ENCODE measurements at regions not wholly inside any gene's neighbourhood (a gene's known extent, or its start where the extent isn't known, plus 50 kb on each side); places are given as distances from the start of the nearest gene placed in this dataset.

- Histone ChIP-seq H3K9me3 (ENCODE audit: control insufficient read depth in 1 of 2, low read length in 2 of 2) (no peaks in the 10 kb centered on the region), H3K27me3 (ENCODE audit: low read depth, low read length) (no peaks in the 10 kb centered on the region), H3K27ac (ENCODE audit: low read length) (no peak overlapping the region), H3K4me3 (ENCODE audit: low read depth in 1 of 2, low read length in 2 of 2) (no peak overlapping the region), H3K4me1 (ENCODE audit: control insufficient read depth in 1 of 2, insufficient read depth in 2 of 2, low read length in 2 of 2) (peaks cover 0 to 11% of the 10 kb centered on the region in 2 donors), H3K36me3 (ENCODE audit: control insufficient read depth in 1 of 2, insufficient read depth in 2 of 2, low read length in 2 of 2) (no peaks in the 10 kb centered on the region)
Observed at GRCh38 chr9:87158765-87159164, 211.5 kb upstream of the GAS1 start.

DNA sequence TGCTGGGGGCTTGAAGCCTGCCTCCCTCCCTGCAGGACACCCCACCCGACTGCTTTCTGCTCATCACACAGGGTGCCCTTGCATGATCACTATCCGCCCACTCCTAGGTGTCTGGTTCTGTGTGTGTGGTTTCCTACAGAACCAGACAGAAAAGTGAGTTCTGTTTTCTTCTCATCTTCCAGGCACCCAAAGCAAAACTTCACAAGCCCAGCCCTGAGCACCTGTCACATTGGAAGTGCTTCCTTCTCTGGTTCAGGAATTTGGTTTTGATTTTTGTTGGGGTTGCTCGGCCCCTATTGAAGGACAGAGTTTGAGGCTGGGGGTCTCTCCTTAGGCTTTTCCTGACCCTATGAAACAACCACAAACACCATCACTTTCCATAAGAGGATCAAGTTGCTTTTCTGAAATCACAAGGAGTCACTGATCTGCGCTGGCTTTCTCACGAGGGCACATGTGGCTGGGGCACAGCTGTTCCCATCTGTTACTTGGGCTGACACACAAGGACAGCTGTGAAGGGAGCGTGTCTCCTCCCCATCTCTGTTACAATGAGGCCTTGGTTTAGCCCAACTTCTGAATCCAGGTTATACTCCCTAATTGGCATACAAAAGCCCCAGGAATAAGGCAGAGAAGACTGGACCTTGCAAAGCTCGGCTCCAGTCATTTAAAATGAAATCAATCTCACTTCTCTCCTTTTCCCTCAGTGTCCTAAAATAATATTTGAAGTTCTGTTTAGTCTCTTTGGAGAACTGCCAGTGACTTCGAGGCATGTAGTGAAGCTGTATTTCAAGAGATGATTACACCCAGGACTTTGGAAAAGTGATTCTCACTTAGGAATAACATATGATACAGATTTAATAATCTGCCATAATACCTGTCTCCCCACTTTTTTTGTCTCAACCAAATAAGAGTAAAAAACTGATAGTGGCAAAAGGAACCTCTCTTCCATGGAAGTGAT lies 213.1 kb upstream of the GAS1 start:
- Histone ChIP-seq H3K27ac (ENCODE audit: low read length) (no peak overlapping the region), H3K4me1 (ENCODE audit: control insufficient read depth in 1 of 2, insufficient read depth in 2 of 2, low read length in 2 of 2) (peaks cover 0 to 11% of the 10 kb centered on the region in 2 donors), H3K9me3 (ENCODE audit: control insufficient read depth in 1 of 2, low read length in 2 of 2) (no peaks in the 10 kb centered on the region), H3K4me3 (ENCODE audit: low read depth in 1 of 2, low read length in 2 of 2) (no peak overlapping the region), H3K36me3 (ENCODE audit: control insufficient read depth in 1 of 2, insufficient read depth in 2 of 2, low read length in 2 of 2) (no peaks in the 10 kb centered on the region), H3K27me3 (ENCODE audit: low read depth, low read length) (no peaks in the 10 kb centered on the region)

DNA sequence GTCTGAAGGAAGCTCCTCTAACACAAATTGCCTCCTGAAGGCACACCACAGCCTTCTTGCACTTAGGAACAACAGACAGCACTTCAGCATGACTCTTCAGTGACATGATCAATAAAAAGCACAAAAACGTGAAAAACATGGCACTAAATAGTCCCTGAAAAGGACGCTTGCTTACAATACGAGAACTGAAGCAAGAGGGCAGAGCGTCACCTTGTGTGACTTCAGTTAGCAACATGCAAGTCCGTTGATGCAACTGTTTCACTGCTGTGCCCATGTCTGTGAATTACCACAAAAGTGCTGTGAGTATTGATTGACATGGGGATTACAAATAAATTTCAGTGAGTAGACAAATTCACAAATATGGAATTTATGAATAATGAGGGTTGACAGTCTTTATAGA lies 219.9 kb upstream of the GAS1 start:
- no peak overlapping the region for H3K27ac ChIP-seq (ENCODE audit: low read length)
- no peaks in the 10 kb centered on the region for H3K4me1 ChIP-seq (ENCODE audit: control insufficient read depth in 1 of 2, insufficient read depth in 2 of 2, low read length in 2 of 2)
- H3K36me3 ChIP-seq (ENCODE audit: control insufficient read depth in 1 of 2, insufficient read depth in 2 of 2, low read length in 2 of 2), result no peaks in the 10 kb centered on the region
- H3K27me3 ChIP-seq (ENCODE audit: low read depth, low read length), result no peaks in the 10 kb centered on the region
- H3K9me3 ChIP-seq (ENCODE audit: control insufficient read depth in 1 of 2, low read length in 2 of 2), result no peaks in the 10 kb centered on the region
- no peak overlapping the region for H3K4me3 ChIP-seq (ENCODE audit: low read depth in 1 of 2, low read length in 2 of 2)

- H3K4me3 ChIP-seq (ENCODE audit: low read depth in 1 of 2, low read length in 2 of 2), result no peak overlapping the region
- no peak overlapping the region for H3K27ac ChIP-seq (ENCODE audit: low read length)
- H3K9me3 ChIP-seq (ENCODE audit: control insufficient read depth in 1 of 2, low read length in 2 of 2), result no peaks in the 10 kb centered on the region
- H3K27me3 ChIP-seq (ENCODE audit: low read depth, low read length), result no peaks in the 10 kb centered on the region
- H3K36me3 ChIP-seq (ENCODE audit: control insufficient read depth in 1 of 2, insufficient read depth in 2 of 2, low read length in 2 of 2), result no peaks in the 10 kb centered on the region
- no peaks in the 10 kb centered on the region for H3K4me1 ChIP-seq (ENCODE audit: control insufficient read depth in 1 of 2, insufficient read depth in 2 of 2, low read length in 2 of 2)
Observed at GRCh38 chr9:87167582-87167981, 220.3 kb upstream of the GAS1 start.

DNA sequence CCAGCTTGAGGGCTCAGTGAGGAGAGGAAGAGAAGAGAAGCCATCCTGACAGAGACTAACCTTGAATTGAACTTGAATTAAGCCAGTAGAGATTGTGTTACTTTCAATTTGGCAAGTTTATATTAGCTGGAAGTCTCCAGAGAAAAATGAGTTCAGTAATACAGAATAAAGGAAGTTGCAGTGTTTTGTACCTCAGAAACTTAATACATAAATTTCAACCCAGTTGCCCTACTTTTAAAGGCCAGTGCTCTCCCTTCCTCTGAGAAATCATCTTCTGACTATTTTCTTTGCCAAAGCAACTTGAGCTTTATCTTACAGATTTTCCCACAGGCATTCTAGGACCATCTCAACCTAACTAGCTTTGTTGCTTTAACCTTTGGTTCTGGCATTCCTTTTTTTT lies 231.0 kb upstream of the GAS1 start:
- H3K9me3 ChIP-seq (ENCODE audit: control insufficient read depth in 1 of 2, low read length in 2 of 2), result no peaks in the 10 kb centered on the region

GRCh38 chr9:87179553-87180340 lies 232.4 kb upstream of the GAS1 start:
- Histone ChIP-seq H3K4me3 (ENCODE audit: low read depth in 1 of 2, low read length in 2 of 2) (no peak overlapping the region), H3K9me3 (ENCODE audit: control insufficient read depth in 1 of 2, low read length in 2 of 2) (no peaks in the 10 kb centered on the region), H3K36me3 (ENCODE audit: control insufficient read depth in 1 of 2, insufficient read depth in 2 of 2, low read length in 2 of 2) (no peaks in the 10 kb centered on the region), H3K27me3 (ENCODE audit: low read depth, low read length) (no peaks in the 10 kb centered on the region), H3K27ac (ENCODE audit: low read length) (no peak overlapping the region), H3K4me1 (ENCODE audit: control insufficient read depth in 1 of 2, insufficient read depth in 2 of 2, low read length in 2 of 2) (peaks cover 0 to 3% of the 10 kb centered on the region in 2 donors)

More for the DNA sequence above, 231.0 kb upstream of the GAS1 start:
- Histone ChIP-seq H3K27me3 (ENCODE audit: low read depth, low read length) (no peaks in the 10 kb centered on the region), H3K36me3 (ENCODE audit: control insufficient read depth in 1 of 2, insufficient read depth in 2 of 2, low read length in 2 of 2) (no peaks in the 10 kb centered on the region), H3K4me1 (ENCODE audit: control insufficient read depth in 1 of 2, insufficient read depth in 2 of 2, low read length in 2 of 2) (peaks cover 0 to 3% of the 10 kb centered on the region in 2 donors), H3K4me3 (ENCODE audit: low read depth in 1 of 2, low read length in 2 of 2) (no peak overlapping the region), H3K27ac (ENCODE audit: low read length) (no peak overlapping the region)

- no peaks in the 10 kb centered on the region for H3K36me3 ChIP-seq (ENCODE audit: control insufficient read depth in 1 of 2, insufficient read depth in 2 of 2, low read length in 2 of 2)
- H3K27ac ChIP-seq (ENCODE audit: low read length), result no peak overlapping the region
- H3K4me1 ChIP-seq (ENCODE audit: control insufficient read depth in 1 of 2, insufficient read depth in 2 of 2, low read length in 2 of 2), result peaks cover 0 to 3% of the 10 kb centered on the region in 2 donors
- no peaks in the 10 kb centered on the region for H3K27me3 ChIP-seq (ENCODE audit: low read depth, low read length)
- H3K9me3 ChIP-seq (ENCODE audit: control insufficient read depth in 1 of 2, low read length in 2 of 2), result no peaks in the 10 kb centered on the region
- no peak overlapping the region for H3K4me3 ChIP-seq (ENCODE audit: low read depth in 1 of 2, low read length in 2 of 2)
Observed at GRCh38 chr9:87180361-87180760, 233.1 kb upstream of the GAS1 start.

GRCh38 chr9:87180841-87181240 lies 233.5 kb upstream of the GAS1 start:
- Histone ChIP-seq H3K4me1 (ENCODE audit: control insufficient read depth in 1 of 2, insufficient read depth in 2 of 2, low read length in 2 of 2) (peaks cover 0 to 3% of the 10 kb centered on the region in 2 donors), H3K4me3 (ENCODE audit: low read depth in 1 of 2, low read length in 2 of 2) (no peak overlapping the region), H3K27ac (ENCODE audit: low read length) (no peak overlapping the region), H3K9me3 (ENCODE audit: control insufficient read depth in 1 of 2, low read length in 2 of 2) (no peaks in the 10 kb centered on the region), H3K36me3 (ENCODE audit: control insufficient read depth in 1 of 2, insufficient read depth in 2 of 2, low read length in 2 of 2) (no peaks in the 10 kb centered on the region), H3K27me3 (ENCODE audit: low read depth, low read length) (no peaks in the 10 kb centered on the region)

DNA sequence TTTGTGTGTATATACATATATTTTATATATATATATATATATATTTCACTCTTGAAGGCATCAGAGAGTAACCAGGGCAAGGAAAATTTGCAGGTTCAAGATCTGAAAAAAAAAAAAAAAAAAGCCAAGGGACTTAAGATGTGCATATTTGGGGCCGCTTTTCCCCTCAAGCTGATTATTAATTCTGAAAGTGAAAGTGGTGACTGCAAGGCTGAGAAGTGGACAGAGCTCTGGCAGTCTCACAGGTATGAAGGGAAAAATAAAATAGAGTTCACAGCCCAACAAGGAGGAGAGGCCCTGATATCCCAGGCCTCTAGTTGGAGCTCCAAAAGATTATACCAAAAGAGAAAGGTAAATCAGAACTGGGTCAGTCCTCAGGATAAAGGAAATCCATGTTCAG lies 234.4 kb upstream of the GAS1 start:
- no peaks in the 10 kb centered on the region for H3K36me3 ChIP-seq (ENCODE audit: control insufficient read depth in 1 of 2, insufficient read depth in 2 of 2, low read length in 2 of 2)
- H3K4me3 ChIP-seq (ENCODE audit: low read depth in 1 of 2, low read length in 2 of 2), result no peak overlapping the region
- H3K27me3 ChIP-seq (ENCODE audit: low read depth, low read length), result no peaks in the 10 kb centered on the region
- peaks cover 0 to 3% of the 10 kb centered on the region in 2 donors for H3K4me1 ChIP-seq (ENCODE audit: control insufficient read depth in 1 of 2, insufficient read depth in 2 of 2, low read length in 2 of 2)
- no peak overlapping the region for H3K27ac ChIP-seq (ENCODE audit: low read length)
- H3K9me3 ChIP-seq (ENCODE audit: control insufficient read depth in 1 of 2, low read length in 2 of 2), result no peaks in the 10 kb centered on the region

DNA sequence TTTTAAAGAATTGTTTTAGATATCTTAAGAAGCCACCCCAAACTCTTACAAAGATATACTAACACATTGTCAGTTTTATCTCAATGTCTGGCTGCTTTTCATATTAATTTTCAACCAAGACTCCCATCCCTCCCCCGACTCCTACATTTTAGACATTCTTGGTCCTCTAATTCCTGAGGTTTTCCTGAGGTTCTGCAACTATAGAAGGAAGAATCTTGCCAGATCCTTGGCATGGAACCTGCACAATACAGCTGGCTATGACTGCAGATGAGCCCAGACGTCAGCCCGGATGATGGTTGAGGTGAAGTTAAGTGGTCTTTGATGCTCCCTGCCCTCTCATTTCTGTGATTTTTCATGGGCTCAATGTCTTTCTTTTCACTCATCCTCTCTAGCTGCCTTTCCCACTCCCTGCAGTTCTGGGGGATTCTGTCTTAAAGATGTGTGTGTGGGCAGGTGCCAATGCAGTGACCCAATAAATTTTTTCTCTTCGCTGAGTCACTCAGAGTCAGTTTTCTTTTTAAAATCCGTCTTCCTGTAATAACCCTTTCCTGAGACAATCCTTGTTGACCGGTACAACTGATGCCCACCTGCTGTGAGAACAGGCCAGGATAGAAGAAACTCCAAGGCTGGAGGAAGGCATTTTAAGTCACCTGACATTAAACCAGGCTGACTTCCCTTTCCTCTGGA lies 237.8 kb upstream of the GAS1 start:
- Histone ChIP-seq H3K27me3 (ENCODE audit: low read depth, low read length) (no peaks in the 10 kb centered on the region), H3K36me3 (ENCODE audit: control insufficient read depth in 1 of 2, insufficient read depth in 2 of 2, low read length in 2 of 2) (no peaks in the 10 kb centered on the region), H3K27ac (ENCODE audit: low read length) (no peak overlapping the region), H3K4me3 (ENCODE audit: low read depth in 1 of 2, low read length in 2 of 2) (no peak overlapping the region), H3K9me3 (ENCODE audit: control insufficient read depth in 1 of 2, low read length in 2 of 2) (no peaks in the 10 kb centered on the region), H3K4me1 (ENCODE audit: control insufficient read depth in 1 of 2, insufficient read depth in 2 of 2, low read length in 2 of 2) (peaks cover 0 to 3% of the 10 kb centered on the region in 2 donors)

GRCh38 chr9:87187656-87188055 lies 240.3 kb upstream of the GAS1 start:
- Histone ChIP-seq H3K27ac (ENCODE audit: low read length) (no peak overlapping the region), H3K27me3 (ENCODE audit: low read depth, low read length) (no peaks in the 10 kb centered on the region), H3K36me3 (ENCODE audit: control insufficient read depth in 1 of 2, insufficient read depth in 2 of 2, low read length in 2 of 2) (no peaks in the 10 kb centered on the region), H3K4me1 (ENCODE audit: control insufficient read depth in 1 of 2, insufficient read depth in 2 of 2, low read length in 2 of 2) (no peaks in the 10 kb centered on the region), H3K4me3 (ENCODE audit: low read depth in 1 of 2, low read length in 2 of 2) (no peak overlapping the region), H3K9me3 (ENCODE audit: control insufficient read depth in 1 of 2, low read length in 2 of 2) (no peaks in the 10 kb centered on the region)

Measured in muscle layer of duodenum (tissue), 2 donors.